Lung (tissue), 11 donors: ENCODE measurements at regions not wholly inside any gene's neighbourhood (a gene's known extent, or its start where the extent isn't known, plus 50 kb on each side); places are given as distances from the start of the nearest gene placed in this dataset.

Experiments
- ATAC-seq: fragments of 200-7000 bp; cut with Tn5 transposase; one replicate; pipeline ENCODE4 v1.9.1; 2020; ENCODE audit warnings: moderate number of reproducible peaks; ENCODE audit not compliant: insufficient read depth, low FRiP score
- DNase-seq, 3 donors: peaks; one replicate each; pipeline ENCODE4 v3.0.0-alpha.2; 2013 to 2017
- H3K27ac ChIP-seq, 2 donors: one replicate each; pipeline ENCODE4 v1.5.1; 2013; ENCODE audit warnings: mild to moderate bottlenecking in 2 of 2, moderate library complexity in 2 of 2, control low read depth in 1 of 2, inconsistent platforms in 1 of 2, low read depth in 1 of 2, low read length in 1 of 2
- H3K27me3 ChIP-seq, 3 donors: one replicate each; pipeline ENCODE4 v1.5.1; 2013; ENCODE audit warnings: low read length in 2 of 3; ENCODE audit not compliant: control insufficient read depth in 3 of 3, insufficient read depth in 3 of 3
- H3K36me3 ChIP-seq, 4 donors: one replicate each; pipeline ENCODE4 v1.5.1; 2013; ENCODE audit warnings: low read length in 4 of 4, mild to moderate bottlenecking in 1 of 4, moderate library complexity in 1 of 4; ENCODE audit not compliant: control insufficient read depth in 4 of 4, insufficient read depth in 4 of 4
- H3K4me1 ChIP-seq, 5 donors: one replicate each; pipeline ENCODE4 v1.5.1; 2013; ENCODE audit warnings: low read length in 5 of 5, mild to moderate bottlenecking in 2 of 5, moderate library complexity in 1 of 5; ENCODE audit not compliant: control insufficient read depth in 5 of 5, insufficient read depth in 5 of 5
- H3K4me3 ChIP-seq: one replicate; pipeline ENCODE4 v1.5.1; 2013; ENCODE audit warnings: mild to moderate bottlenecking, control low read depth, moderate library complexity
- H3K9ac ChIP-seq, 2 donors: one replicate each; pipeline ENCODE4 v1.5.1; 2013; ENCODE audit warnings: low read length in 2 of 2, control low read depth in 1 of 2; ENCODE audit not compliant: insufficient read depth in 1 of 2
- H3K9me3 ChIP-seq, 4 donors: one replicate each; pipeline ENCODE4 v1.5.1; 2013; ENCODE audit warnings: low read length in 3 of 4, mild to moderate bottlenecking in 1 of 4, moderate library complexity in 1 of 4; ENCODE audit not compliant: control insufficient read depth in 4 of 4, insufficient read depth in 3 of 4
- CTCF ChIP-seq: IDR thresholded peaks from 2 replicates; pipeline ENCODE4 v1.5.1; 2012; ENCODE audit warnings: mild to moderate bottlenecking; ENCODE audit errors: control extremely low read depth, extremely low read depth
- WGBS, 2 donors: extraction: QIAGEN DNeasy Blood & Tissue Kit; methylation state at CpG; one replicate each; pipeline ENCODE4 v1.1.7; 2013; 5-methylcytosine and 5-hydroxymethylcytosine counted together
- donor health status: control.
- donor health status: control.
- donor health status: Bipolar disorder and iron deficiency.
- donor health status: healthy.
- donor health status: DM: yes; HTN: yes; CAD: no.

- H3K36me3 ChIP-seq: no peaks in the 10 kb centered on the region
- WGBS, 2 donors: 78 to 82% methylated on average over 13 of the region's 13 CpGs
- no peak overlapping the region for H3K27ac ChIP-seq
- no peak overlapping the region for H3K4me3 ChIP-seq
- DNase-seq (no peak), ATAC-seq (no peak)
- H3K27me3 ChIP-seq: no peaks in the 10 kb centered on the region
- no peaks in the 10 kb centered on the region for H3K9me3 ChIP-seq
- TF ChIP-seq CTCF: no peak
- H3K4me1 ChIP-seq: no peaks in the 10 kb centered on the region
- no peak overlapping the region for H3K9ac ChIP-seq
Measured at GRCh38 chr2:129439406-129440302, 539.8 kb upstream of the RAB6C start.

GRCh38 chr2:129441610-129442009 lies 537.9 kb upstream of the RAB6C start:
- Histone ChIP-seq H3K9me3 (no peaks in the 10 kb centered on the region), H3K4me1 (no peaks in the 10 kb centered on the region), H3K27ac (no peak overlapping the region), H3K9ac (no peak overlapping the region), H3K36me3 (no peaks in the 10 kb centered on the region), H3K4me3 (no peak overlapping the region), H3K27me3 (no peaks in the 10 kb centered on the region)
- DNase-seq (no peak), ATAC-seq (no peak)
- TF ChIP-seq CTCF: no peak

- Histone ChIP-seq H3K9me3 (no peaks in the 10 kb centered on the region), H3K27ac (no peak overlapping the region), H3K4me3 (no peak overlapping the region), H3K9ac (no peak overlapping the region), H3K36me3 (no peaks in the 10 kb centered on the region), H3K27me3 (no peaks in the 10 kb centered on the region), H3K4me1 (no peaks in the 10 kb centered on the region)
- TF ChIP-seq CTCF: no peak
- ATAC-seq (no peak), DNase-seq (no peak)
- WGBS, 2 donors: 68 to 71% methylated on average over 5 of the region's 5 CpGs
Measured at GRCh38 chr2:129443235-129443864, 536.1 kb upstream of the RAB6C start.
